PFSK-1 (cell line): ENCODE measurements at regions not wholly inside any gene's neighbourhood (a gene's known extent, or its start where the extent isn't known, plus 50 kb on each side); places are given as distances from the start of the nearest gene placed in this dataset.

Experiments used
- FOXP2 ChIP-seq: optimal IDR thresholded peaks from 2 replicates; pipeline ENCODE3; 2011; ENCODE audit warnings: borderline replicate concordance, control low read depth, inconsistent platforms; ENCODE audit not compliant: insufficient read depth; ENCODE audit errors: extremely low read length, extremely low read depth
- POLR2AphosphoS5 ChIP-seq: IDR thresholded peaks from 2 replicates; pipeline ENCODE4 v1.6.1; 2012; ENCODE audit warnings: low read depth, mild to moderate bottlenecking, control low read depth, low read length, moderate library complexity
- REST ChIP-seq, 2 experiments: IDR thresholded peaks; 2 replicates each; pipeline versions ENCODE4 v1.6.1 to v1.8.0; 2011 to 2012; ENCODE audit warnings: low read depth in 2 of 2, low read length in 2 of 2, control low read depth in 1 of 2, inconsistent platforms in 1 of 2, mild to moderate bottlenecking in 1 of 2, moderate library complexity in 1 of 2; ENCODE audit not compliant: insufficient read depth in 1 of 2
- SIN3A ChIP-seq: IDR thresholded peaks from 2 replicates; pipeline ENCODE4 v1.6.1; 2012; ENCODE audit warnings: mild to moderate bottlenecking, low read length, moderate library complexity, borderline replicate concordance; ENCODE audit not compliant: insufficient read depth
- TAF1 ChIP-seq: IDR thresholded peaks from 2 replicates; pipeline ENCODE4 v1.6.1; 2012; ENCODE audit warnings: low read length, control low read depth, borderline replicate concordance; ENCODE audit not compliant: insufficient read depth

DNA sequence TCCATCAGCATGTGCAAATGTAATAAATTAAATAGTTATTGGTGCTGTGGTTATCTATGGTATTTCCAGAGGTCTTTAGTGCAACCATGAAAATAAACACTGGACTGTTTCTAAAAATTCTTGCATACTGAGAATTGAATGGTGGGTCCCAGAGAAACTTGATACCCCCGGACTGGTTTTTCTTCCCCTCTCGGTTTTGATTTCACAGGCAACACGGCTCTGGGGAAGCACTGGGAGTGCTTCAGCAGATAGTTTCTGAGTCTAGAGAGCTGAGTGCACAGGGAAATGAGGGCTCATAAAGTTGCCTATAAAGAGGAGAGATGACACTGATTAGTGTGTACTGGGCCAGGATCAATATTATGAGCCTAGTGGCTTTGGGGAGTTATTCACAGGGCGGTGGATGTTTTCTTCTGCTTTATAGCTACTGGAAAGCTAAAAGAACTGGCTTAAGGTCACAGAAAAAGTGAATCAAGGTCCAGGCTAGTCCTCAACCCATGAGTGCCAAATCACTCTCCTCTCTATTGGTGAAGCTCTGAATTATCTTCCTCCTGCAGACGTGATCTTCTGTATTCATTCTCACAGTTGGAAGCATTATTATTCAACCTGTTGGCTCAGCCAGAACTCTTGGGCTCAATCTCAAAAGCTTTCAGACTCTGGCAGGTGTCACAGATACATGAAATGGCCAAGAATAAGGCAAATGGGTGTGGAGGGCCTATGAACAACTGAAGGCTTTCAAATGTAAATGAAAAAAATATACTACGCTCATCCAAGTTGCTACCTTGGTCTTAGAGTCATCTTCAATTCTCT is 170.2 kb upstream of the HMHB1 start:
- TF ChIP-seq POLR2AphosphoS5 (no peak), FOXP2 (no peak), REST (IDR thresholded peaks at IDR 0.05; ENCODE audit: insufficient read depth in 1 of 2, low read depth in 2 of 2, low read length in 2 of 2) (no peak)

GRCh38 chr5:143638654-143639053 is 173.3 kb upstream of the HMHB1 start:
- TF ChIP-seq REST (IDR thresholded peaks at IDR 0.05; ENCODE audit: insufficient read depth in 1 of 2, low read depth in 2 of 2, low read length in 2 of 2) = no peak
- no peak for TF ChIP-seq TAF1
- no peak for TF ChIP-seq POLR2AphosphoS5
- TF ChIP-seq FOXP2 = no peak
- TF ChIP-seq SIN3A = no peak

- TF ChIP-seq TAF1 (no peak), POLR2AphosphoS5 (no peak), FOXP2 (no peak), REST (IDR thresholded peaks at IDR 0.05; ENCODE audit: insufficient read depth in 1 of 2, low read depth in 2 of 2, low read length in 2 of 2) (no peak), SIN3A (no peak)
Measured at GRCh38 chr5:143636931-143637528, 174.9 kb upstream of the HMHB1 start.

GRCh38 chr5:143635888-143636287 is 176.1 kb upstream of the HMHB1 start:
- TF ChIP-seq FOXP2 (no peak), TAF1 (no peak), SIN3A (no peak), REST (IDR thresholded peaks at IDR 0.05; ENCODE audit: insufficient read depth in 1 of 2, low read depth in 2 of 2, low read length in 2 of 2) (no peak), POLR2AphosphoS5 (no peak)
